ENCODE measurements at regions not wholly inside any gene's neighbourhood (a gene's known extent, or its start where the extent isn't known, plus 50 kb on each side); places are given as distances from the start of the nearest gene placed in this dataset.
"Not testable (repeated sequence)": the region's sequence is repeated elsewhere in the genome, so short reads cannot be mapped to it uniquely, and the experiment has no call there.

DNA sequence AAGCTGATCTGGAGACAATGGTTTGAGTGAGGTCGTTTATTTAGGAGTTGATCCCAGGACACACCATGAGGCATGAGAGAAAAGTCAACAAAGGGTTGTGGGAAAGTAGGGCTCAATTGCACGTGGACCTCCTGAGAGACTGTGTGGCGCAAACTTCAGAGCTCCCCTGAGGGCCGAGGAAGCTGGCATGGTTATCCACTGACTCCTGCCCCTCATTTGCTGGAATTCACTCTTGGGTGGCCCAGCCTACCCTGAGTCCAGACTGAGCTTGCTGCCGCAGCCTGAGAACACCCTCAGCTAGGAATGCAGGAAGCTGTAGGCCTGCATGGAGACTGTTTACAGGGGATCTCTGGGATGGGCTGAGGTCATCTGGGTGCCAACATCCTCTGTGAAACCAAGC, 301.0 kb downstream of the RWDD3 start:
- no peak overlapping the region for H3K4me3 ChIP-seq (ENCODE audit: low read depth, low read length)
- TF ChIP-seq, protein P1, sequence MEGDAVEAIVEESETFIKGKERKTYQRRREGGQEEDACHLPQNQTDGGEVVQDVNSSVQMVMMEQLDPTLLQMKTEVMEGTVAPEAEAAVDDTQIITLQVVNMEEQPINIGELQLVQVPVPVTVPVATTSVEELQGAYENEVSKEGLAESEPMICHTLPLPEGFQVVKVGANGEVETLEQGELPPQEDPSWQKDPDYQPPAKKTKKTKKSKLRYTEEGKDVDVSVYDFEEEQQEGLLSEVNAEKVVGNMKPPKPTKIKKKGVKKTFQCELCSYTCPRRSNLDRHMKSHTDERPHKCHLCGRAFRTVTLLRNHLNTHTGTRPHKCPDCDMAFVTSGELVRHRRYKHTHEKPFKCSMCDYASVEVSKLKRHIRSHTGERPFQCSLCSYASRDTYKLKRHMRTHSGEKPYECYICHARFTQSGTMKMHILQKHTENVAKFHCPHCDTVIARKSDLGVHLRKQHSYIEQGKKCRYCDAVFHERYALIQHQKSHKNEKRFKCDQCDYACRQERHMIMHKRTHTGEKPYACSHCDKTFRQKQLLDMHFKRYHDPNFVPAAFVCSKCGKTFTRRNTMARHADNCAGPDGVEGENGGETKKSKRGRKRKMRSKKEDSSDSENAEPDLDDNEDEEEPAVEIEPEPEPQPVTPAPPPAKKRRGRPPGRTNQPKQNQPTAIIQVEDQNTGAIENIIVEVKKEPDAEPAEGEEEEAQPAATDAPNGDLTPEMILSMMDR (IDR thresholded peaks at IDR 0.05; ENCODE audit: borderline replicate concordance, insufficient read depth, low read depth, low read length), result no peak

DNA sequence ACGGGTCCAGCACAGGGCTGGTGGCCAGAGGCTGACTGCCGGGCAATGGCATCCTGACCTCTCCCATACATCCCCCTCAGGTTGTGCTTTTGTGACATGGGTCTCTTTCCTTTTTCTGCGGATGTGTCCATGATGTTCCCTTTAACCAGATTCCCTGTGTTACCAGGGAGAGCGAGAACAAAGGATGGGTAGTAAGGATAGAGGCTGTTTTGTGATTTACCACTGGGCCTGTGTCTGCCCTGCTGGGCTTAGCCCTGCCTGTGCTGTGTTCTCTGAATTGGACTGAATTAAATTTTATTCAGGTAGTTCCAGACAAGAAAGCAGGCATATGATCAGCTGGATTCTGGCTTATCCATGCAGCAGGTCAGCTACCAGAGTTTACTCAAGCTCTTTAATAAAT, 301.6 kb downstream of the RWDD3 start:
- TF ChIP-seq, protein P1 (IDR thresholded peaks at IDR 0.05; ENCODE audit: borderline replicate concordance, insufficient read depth, low read depth, low read length), result no peak
- H3K4me3 ChIP-seq (ENCODE audit: low read depth, low read length), result no peak overlapping the region

DNA sequence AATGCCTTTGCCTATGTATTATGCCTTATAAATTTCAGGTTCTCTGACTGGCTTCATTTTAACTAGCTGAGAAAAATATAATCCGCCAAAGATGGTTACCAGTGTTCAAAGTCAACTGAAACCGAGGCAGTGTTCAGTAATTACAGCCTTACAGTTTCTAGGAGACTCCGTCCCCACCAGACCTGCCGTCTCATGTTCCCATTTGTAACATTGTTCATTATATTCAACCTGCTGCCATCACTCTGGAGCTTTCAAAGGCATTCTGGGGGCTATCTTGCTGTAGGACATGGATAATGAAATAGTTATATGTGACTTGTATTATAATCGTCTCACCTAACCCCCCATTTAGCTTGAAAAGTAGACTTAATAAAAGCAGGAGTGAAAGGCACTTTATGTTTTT, 302.5 kb downstream of the RWDD3 start:
- TF ChIP-seq, protein P1 (IDR thresholded peaks at IDR 0.05; ENCODE audit: borderline replicate concordance, insufficient read depth, low read depth, low read length), result no peak
- no peak overlapping the region for H3K4me3 ChIP-seq (ENCODE audit: low read depth, low read length)

DNA sequence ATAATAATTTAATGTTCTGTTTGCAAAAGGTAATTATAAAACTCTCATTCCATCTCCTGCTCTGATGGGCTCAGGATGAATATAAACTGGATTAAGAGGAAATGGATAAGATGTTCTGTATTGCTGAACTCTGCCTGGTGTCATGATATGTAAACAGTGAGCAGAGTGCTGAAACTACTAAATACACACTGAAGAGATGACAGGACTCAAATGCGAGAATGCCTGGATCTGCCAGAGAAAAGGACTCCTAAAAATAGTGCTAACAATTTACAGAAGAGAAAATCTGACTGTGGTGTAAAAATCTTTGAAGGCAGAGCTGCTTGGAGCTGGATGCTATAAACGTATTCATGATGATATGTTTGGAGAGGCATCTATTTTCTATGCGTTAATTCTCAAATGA, 303.2 kb downstream of the RWDD3 start:
- TF ChIP-seq, protein P1 (IDR thresholded peaks at IDR 0.05; ENCODE audit: borderline replicate concordance, insufficient read depth, low read depth, low read length), result no peak

DNA sequence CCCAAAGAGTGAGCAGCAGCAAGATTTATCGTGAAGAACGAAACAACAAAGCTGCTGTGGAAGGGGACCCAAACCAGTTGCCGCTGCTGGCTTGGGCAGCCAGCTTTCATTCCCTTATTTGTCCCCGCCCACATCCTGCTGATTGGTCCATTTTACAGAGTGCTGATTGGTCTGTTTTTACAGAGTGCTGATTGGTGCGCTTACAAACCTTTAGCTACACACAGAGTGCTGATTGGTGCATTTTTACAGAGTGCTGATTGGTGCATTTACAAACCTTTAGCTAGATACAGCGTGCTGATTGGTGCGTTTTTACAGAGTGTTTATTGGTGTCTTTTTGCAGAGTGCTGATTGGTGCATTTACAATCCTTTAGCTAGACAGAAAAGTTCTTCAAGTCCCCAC, 304.2 kb downstream of the RWDD3 start:
- H3K4me3 ChIP-seq (ENCODE audit: low read depth, low read length), result not testable (repeated sequence)

More for the DNA sequence above, 303.2 kb downstream of the RWDD3 start:
- no peak overlapping the region for H3K4me3 ChIP-seq (ENCODE audit: low read depth, low read length)

DNA sequence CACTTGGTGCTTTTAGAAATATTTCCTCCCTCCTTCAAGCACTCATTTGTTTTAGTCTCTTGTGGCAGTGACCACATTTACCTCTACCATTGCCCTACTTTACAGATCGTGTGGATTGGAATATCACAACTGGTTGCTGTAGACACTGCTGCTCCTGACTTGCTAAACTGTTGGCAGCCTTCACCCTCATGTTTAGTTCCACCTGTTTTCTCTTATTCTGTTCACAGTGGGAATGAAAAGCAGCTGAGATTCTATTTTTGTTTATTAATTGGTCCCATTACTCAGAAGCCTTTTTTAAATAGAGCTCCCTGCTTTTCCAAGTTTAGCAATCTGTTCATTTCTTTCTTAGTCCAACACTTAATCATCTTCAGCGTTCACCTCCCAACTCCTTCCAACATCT, 308.9 kb downstream of the RWDD3 start:
- H3K4me3 ChIP-seq (ENCODE audit: low read depth, low read length), result no peak overlapping the region
- TF ChIP-seq, protein P1 (IDR thresholded peaks at IDR 0.05; ENCODE audit: borderline replicate concordance, insufficient read depth, low read depth, low read length), result no peak

DNA sequence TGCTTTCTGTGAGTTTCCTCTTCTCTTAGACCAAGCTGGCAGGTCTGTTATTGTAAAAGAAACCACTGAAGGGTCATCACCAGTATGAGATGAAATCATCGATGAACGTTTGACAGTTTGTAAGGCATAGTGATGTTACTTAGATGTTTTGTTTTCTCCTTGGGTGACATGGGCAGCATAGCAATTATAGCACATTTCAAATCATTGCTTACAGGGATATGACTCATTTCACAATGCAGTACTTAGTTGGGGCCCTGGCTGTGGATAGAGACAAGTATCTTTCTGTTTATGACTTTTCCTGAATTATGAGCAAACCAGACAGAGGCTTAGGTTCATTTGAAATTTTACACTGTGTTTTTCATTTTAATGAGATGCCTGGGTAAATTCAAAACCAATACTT, 313.0 kb downstream of the RWDD3 start:
- TF ChIP-seq, protein P1 (IDR thresholded peaks at IDR 0.05; ENCODE audit: borderline replicate concordance, insufficient read depth, low read depth, low read length), result no peak
- no peak overlapping the region for H3K4me3 ChIP-seq (ENCODE audit: low read depth, low read length)

DNA sequence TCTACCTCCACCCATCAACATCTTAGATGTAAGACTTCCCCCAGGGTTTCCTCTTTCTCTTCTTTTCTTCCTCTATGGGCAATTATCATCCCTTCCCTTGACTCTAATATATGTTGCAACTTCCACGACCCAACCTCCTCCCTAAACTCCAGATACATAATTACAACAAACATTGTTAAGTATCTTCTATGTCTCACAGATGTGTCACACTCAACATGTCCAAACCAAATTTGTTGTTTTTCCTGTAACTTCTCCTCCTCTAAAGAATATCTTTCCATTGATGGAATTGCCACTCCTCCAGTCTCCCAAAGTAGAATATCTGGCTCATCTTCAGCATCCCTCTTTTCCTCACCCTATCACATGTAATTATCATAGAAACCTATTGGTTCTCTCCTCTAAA, 314.2 kb downstream of the RWDD3 start:
- TF ChIP-seq, protein P1 (IDR thresholded peaks at IDR 0.05; ENCODE audit: borderline replicate concordance, insufficient read depth, low read depth, low read length), result no peak
- no peak overlapping the region for H3K4me3 ChIP-seq (ENCODE audit: low read depth, low read length)
